Stimulated activated CD4-positive, alpha-beta T cell treated with anti-CD3 and anti-CD28 coated beads, Interleukin-4, amount 100 ng/mL, for 24 hours (primary cell): ENCODE measurements at regions not wholly inside any gene's neighbourhood (a gene's known extent, or its start where the extent isn't known, plus 50 kb on each side); places are given as distances from the start of the nearest gene placed in this dataset.

Source experiments
- DNase-seq: peaks from one replicate; pipeline ENCODE4 v3.0.0-alpha.2; 2020

GRCh38 chr2:128452536-128453530, 134.2 kb upstream of the HS6ST1 start:
- DNase-seq: no peak

GRCh38 chr2:128454980-128455720, 136.5 kb upstream of the HS6ST1 start:
- DNase-seq: no peak

GRCh38 chr2:128455721-128456050, 137.0 kb upstream of the HS6ST1 start:
- DNase-seq: no peak

DNA sequence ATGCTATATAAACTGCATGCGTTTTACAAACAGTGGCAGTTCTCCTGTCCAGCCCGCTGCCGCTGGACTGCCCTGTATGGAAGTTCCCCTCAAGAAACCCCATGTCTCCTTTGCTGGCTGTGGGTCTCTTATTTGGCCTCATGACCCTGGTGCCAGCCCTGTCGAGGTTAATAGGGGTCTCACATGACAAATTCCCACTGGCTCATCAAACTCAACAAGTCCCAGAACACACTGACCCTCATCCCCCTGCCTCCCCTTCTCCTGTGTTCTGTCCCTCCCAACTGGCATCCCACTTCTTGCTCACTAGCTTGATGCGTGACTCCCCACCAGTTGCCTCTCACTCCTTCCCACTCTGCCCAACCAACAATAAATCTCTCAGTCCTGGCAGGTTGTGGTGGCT, 137.6 kb upstream of the HS6ST1 start:
- DNase-seq: no peak

- no peak for DNase-seq
Measured at GRCh38 chr2:128457006-128457604, 138.4 kb upstream of the HS6ST1 start.

DNA sequence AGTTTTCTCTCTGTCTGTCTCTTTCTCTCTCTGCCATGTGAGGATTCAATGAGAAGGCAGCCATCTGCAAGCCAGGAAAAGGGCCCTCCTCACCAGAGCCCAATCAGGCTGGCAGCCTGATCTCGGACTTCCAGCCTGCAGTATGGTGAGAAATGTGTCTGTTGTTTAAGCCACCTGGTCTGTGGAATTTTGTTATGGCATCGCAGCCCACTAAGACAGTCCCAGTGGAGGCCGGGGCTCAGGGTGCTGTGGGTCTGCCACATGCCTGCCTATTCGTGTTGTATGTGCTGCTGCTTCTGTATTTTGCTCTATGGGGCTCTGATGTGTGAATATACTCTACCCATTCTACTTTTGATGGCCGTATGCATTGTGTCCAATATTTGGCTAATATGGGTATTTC, 139.0 kb upstream of the HS6ST1 start:
- no peak for DNase-seq

DNA sequence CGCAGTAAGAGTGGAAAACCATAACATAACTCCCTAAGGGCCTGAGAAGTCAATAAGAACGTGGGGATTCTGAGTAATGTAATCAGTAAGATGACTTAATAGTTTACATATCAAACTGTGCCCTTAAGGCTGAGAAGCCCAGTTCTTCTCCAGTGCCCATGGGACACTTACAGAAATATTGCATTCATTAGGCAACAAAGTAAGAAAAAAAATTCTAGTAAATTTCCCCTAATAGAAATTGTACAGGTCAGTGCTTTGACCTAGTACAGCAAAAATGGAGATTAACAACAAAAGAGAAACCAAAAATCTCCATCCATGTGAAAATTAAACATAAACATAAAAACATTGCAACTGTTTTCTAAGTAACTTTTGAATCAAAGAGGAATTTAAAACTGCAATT, 139.8 kb upstream of the HS6ST1 start:
- no peak for DNase-seq

- no peak for DNase-seq
Measured at GRCh38 chr2:128464456-128464855, 145.8 kb upstream of the HS6ST1 start.

DNA sequence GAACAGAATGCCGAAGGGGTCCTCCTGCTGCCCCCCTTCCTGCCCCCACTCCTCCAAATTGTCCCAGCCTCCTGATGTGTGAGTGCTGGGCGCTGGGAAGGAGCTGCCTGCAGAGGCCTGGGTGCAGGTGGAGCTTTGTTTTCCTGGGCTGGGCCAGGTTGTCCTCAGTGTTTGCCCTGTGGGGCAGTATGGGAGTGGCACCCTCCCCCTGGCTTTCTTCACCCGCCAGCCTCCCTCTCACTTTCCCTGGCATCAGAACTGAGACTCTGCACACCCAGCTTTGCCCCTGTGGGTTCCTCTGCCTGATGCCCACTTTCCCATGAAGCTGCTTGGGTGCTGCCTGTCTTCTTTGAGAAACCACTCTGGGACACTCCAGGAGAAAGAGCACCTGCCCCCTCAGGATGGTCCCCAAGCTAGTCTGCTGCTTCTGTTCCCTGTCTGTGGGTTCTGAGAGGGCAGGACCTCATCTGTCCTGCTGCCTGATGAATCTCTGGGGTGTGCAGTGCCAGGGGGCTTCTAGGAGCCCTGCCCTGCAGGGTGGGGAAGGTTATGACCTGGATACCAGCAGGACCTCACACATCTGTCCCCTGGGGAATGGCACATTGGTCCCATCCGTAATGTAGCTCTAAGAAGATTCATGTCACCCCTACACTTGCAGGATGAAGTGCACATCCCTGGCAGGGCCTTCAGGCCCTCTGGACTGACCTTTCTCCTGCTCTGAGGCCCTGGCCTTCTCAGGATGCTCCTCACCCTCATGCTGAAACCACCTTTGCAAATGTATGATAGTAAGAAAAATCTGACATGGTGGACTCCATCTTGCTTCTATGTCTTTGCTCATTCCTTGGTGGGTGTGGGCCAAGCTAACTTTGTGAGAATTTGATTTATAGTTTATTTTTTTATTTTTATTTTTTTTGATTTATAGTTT, 146.8 kb upstream of the HS6ST1 start:
- no peak for DNase-seq

GRCh38 chr2:128466376-128466775, 147.7 kb upstream of the HS6ST1 start:
- no peak for DNase-seq

DNA sequence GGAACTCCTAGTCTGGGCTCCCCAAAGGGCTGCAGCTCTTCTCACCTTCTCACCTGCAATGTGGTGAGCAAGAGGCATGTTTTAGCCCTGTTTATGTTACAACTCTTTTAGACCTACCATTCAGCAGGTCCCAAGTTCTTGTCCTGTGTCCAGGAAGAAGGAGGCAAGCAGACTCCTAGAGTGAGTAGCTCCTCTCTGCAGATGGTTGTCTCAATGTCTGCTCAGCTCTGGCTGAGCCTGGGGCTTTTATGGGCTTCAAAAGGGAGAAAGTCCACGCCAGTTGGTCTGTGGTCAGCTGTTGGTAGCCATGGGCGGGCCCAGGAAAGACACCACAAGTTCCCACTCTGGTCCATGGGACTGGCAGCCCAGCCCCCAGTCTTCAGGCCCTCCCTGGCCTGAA, 148.1 kb upstream of the HS6ST1 start:
- DNase-seq: no peak

- DNase-seq: no peak
Measured at GRCh38 chr2:128467321-128467969, 148.8 kb upstream of the HS6ST1 start.

GRCh38 chr2:128468186-128468920, 149.7 kb upstream of the HS6ST1 start:
- no peak for DNase-seq

- no peak for DNase-seq
Measured at GRCh38 chr2:128469203-128469602, 150.5 kb upstream of the HS6ST1 start.

GRCh38 chr2:128469875-128470274, 151.2 kb upstream of the HS6ST1 start:
- no peak for DNase-seq

DNA sequence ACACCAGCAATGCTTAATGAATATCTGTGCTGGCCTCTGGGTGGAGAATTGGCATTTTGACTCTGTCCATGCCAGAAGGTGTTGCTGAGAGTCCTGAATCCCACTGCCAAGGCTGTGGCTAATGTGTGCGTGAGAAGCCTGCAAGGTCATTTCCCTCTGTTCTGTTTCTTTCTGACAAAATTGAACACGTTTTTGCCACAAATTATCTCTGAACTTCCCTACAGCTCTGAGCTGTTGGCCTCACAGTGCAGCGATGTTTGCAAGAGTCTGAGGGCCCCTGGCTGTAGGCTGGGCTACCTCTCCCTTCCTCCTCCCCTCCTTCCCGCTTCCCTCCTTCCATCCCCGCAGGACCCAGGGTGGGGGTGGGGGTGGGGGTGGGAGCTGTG, 154.1 kb upstream of the HS6ST1 start:
- no peak for DNase-seq

GRCh38 chr2:128473175-128474035, 154.7 kb upstream of the HS6ST1 start:
- peak; percentile 12 for DNase-seq

DNA sequence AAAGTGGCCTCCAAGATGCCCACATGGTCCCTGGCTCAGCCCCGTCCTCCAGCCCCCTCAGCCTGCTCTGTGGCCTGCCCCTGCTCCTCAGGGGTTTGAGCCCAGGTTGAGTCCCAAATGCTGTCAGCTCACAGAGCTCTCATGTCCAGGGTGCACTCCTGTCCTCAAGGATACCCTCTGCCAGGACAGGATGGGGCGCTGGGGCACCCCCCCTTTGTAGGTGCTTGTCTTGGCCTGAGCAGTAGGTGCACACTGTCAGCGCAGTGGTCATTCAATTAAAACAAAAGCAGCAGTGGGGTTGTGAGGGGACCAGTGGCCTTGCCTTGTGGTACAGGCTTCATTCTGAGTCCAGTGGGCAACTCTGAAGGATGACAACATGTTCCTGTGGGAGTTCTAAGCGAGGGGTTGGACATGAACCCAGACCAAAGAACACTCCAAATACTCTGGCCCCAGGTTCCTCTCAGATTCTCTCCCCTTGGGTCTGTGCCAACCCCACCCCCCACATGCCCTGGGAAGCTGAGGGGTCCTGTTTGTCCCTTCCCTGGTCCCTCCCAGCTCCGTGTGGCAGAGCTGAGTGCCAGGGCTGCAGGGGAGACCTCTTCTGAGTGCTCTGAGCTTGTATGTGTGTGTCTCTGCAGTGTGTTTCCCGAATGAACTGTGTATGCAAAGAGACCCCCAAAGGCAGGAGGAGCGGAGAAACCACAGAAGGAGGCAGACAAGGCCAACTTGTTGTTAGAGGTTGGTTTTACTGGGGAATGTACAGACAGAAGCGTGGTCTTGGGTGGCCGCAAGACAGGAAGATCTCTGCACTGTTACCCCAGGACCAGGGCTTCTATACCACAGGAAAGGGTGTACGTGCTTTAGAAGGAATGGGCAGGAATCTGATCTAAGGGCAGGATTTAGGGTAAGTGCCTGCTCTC, 155.6 kb upstream of the HS6ST1 start:
- DNase-seq: no peak

DNA sequence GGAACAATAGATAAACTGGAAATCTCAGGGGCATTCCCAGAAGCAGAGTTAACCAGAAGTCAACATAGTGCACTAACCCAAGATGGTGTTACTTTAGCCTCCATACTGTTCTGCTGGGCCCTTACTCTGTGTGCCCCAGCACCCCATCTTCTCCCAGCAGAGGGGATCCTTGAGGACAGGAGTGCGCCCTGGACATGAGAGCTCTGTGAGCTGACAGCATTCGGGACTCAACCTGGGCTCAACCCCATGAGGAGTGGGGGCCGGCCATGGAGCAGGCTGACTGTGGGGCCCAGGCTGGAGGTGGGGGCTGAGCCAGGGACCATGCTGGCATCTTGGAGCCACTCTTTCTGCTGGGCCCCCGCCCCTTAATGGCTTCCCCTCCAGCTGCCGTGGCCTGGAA, 156.3 kb upstream of the HS6ST1 start:
- no peak for DNase-seq
